ENCODE measurements at regions not wholly inside any gene's neighbourhood (a gene's known extent, or its start where the extent isn't known, plus 50 kb on each side); places are given as distances from the start of the nearest gene placed in this dataset.

DNA sequence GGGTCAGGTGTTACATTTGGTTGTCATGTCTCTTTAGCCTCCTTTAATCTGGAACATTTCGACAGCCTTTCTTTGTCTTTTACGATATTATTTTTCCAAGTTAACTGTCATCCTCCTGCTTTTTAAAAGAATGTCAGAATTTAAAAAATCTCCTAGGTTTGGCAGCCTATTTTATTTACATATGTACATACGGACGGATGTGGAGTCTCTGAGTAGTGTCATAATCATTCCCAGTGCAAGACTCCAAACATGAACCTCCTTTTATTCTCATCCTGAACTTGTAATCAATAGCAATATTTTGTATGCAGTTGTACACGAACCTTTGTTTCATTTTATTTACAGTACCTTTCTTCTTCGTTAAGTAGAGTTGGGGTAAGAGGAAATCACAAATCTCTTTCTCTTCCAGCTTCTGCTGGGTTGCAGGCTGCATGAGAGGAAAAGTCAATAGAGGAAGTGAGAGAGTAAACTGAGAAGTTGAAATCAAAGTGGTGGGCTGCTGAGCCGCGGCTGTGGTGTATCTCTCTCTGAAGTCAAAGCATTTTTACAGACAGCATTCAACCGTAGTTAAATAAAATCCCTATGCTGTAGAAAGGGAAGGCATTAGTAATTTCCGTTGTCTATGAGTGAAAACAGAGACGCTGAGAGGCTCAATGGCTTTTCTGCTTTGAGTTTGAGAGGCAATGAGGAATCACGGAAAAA, 53.9 kb upstream of the RPS6KA3 start:
- TF ChIP-seq CTCF (IDR thresholded peaks at IDR 0.05) (no peak), POLR2AphosphoS5 (IDR thresholded peaks at IDR 0.05) (no peak), POLR2A (IDR thresholded peaks at IDR 0.05) (no peak), EP300 (IDR thresholded peaks at IDR 0.05) (no peak)

All from gastroesophageal sphincter (tissue), 3 donors.